ENCODE measurements at regions not wholly inside any gene's neighbourhood (a gene's known extent, or its start where the extent isn't known, plus 50 kb on each side); places are given as distances from the start of the nearest gene placed in this dataset.
A peak's percentile ranks its signal among the peaks of the same experiment; 100 is the strongest.

DNA sequence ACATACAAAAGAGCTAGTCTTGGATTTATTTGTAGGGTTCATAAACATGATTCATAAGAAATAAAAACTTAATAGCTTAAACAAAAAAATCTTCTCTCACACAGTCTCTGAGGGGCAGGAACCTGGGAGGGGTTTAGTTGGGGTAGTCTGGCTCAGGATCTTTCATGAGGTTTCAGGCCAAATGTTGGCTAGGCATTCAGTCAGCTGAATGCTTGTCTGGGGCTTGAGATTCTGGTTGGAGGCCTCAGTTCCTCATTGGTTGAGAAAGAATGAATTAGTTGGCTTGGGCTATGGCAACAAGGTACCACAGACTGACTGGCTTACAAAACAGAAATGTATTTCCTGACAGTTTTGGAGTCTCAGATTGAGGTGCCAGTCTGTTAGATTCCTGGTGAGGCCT, 74.3 kb downstream of the ANKRD7 start:
- DNase-seq (ENCODE audit: low read depth) = no peak

DNA sequence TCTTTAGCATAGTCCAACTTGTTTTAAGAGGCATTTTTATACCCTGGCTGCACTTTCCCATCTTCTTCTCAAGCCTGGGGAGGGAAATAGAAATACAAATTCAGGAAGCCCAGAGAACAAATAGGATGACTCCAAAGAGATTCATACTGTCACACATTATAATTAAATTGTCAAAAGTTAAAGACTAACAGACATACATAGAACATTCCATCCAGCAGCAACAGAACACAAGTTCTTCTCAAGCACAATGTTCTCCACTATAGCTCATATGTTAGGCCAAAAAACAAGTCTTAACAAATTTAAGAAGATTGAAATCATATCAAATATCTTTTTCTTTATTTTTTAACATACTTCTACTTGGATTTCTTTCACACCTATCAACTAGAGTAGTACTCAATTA, 75.7 kb downstream of the ANKRD7 start:
- DNase-seq (ENCODE audit: low read depth) = no peak
- TF ChIP-seq, protein P1, sequence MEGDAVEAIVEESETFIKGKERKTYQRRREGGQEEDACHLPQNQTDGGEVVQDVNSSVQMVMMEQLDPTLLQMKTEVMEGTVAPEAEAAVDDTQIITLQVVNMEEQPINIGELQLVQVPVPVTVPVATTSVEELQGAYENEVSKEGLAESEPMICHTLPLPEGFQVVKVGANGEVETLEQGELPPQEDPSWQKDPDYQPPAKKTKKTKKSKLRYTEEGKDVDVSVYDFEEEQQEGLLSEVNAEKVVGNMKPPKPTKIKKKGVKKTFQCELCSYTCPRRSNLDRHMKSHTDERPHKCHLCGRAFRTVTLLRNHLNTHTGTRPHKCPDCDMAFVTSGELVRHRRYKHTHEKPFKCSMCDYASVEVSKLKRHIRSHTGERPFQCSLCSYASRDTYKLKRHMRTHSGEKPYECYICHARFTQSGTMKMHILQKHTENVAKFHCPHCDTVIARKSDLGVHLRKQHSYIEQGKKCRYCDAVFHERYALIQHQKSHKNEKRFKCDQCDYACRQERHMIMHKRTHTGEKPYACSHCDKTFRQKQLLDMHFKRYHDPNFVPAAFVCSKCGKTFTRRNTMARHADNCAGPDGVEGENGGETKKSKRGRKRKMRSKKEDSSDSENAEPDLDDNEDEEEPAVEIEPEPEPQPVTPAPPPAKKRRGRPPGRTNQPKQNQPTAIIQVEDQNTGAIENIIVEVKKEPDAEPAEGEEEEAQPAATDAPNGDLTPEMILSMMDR (IDR thresholded peaks at IDR 0.05; ENCODE audit: low read length, missing control alignments) = no peak
- no peak overlapping the region for H3K4me3 ChIP-seq (replicated peaks; ENCODE audit: low read depth, low read length)

More for the DNA sequence above, 74.3 kb downstream of the ANKRD7 start:
- no peak overlapping the region for H3K4me3 ChIP-seq (replicated peaks; ENCODE audit: low read depth, low read length)
- TF ChIP-seq, protein P1 (IDR thresholded peaks at IDR 0.05; ENCODE audit: low read length, missing control alignments) = no peak

DNA sequence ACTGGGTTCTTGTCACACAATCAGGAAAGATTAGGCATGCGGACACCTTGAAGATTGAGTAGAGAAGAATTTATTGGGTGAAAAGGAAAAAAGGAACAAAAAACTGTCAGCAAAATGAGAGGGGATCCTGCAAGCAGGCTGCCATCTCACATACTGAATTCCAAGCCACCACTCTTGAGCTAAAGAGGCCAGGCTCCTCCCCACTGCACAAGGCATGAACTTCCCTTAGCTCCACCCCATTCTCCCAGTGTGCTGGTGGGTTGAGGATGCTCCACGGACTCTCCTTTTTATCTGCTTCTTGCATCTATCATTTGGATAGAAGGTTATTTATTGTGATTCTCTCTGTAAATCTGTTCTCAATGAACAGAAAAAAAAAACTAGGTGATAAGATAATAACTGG, 79.6 kb downstream of the ANKRD7 start:
- no peak overlapping the region for H3K4me3 ChIP-seq (replicated peaks; ENCODE audit: low read depth, low read length)
- TF ChIP-seq, protein P1 (IDR thresholded peaks at IDR 0.05; ENCODE audit: low read length, missing control alignments) = no peak
- no peak for DNase-seq (ENCODE audit: low read depth)

DNA sequence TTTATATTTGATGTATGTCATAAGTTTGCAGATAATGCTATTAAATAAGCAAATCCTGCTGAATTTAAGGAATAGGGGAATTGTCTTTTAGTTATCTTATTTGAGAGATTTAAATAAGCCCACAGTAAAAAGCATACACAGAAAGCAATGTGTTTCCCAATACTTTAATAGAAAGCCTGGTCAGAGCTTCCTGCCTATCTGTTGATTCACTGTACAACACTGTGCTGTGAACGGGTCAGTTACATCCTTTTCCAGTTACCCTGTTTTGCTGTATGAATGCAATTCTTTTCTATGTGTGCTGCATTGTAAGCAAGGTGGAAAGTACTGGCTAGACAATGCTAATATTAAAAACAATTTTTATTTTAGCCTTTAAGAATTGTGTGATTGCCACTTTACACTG, 81.2 kb downstream of the ANKRD7 start:
- TF ChIP-seq, protein P1 (IDR thresholded peaks at IDR 0.05; ENCODE audit: low read length, missing control alignments) = no peak
- peak; percentile 7 for DNase-seq (ENCODE audit: low read depth)
- no peak overlapping the region for H3K4me3 ChIP-seq (replicated peaks; ENCODE audit: low read depth, low read length)

DNA sequence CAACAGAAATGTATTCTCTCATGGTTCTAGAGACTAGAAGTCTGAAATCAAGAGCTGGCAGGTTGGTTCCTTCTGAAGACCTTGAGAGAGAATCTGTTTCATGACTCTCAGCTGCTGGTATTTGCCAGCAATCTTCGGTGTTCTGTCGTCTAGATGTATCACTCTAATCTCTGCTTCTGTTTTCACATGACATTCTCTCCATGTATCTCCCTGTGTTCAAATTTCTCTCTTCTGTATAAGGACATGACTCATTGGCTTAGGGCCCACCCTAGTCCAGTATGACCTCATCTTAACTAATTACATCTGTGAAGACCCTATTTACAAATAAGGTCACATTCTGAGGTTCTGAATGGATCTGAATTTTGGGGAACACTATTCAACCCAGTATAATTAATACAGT, 82.3 kb downstream of the ANKRD7 start:
- TF ChIP-seq, protein P1 (IDR thresholded peaks at IDR 0.05; ENCODE audit: low read length, missing control alignments) = no peak
- no peak overlapping the region for H3K4me3 ChIP-seq (replicated peaks; ENCODE audit: low read depth, low read length)
- no peak for DNase-seq (ENCODE audit: low read depth)

DNA sequence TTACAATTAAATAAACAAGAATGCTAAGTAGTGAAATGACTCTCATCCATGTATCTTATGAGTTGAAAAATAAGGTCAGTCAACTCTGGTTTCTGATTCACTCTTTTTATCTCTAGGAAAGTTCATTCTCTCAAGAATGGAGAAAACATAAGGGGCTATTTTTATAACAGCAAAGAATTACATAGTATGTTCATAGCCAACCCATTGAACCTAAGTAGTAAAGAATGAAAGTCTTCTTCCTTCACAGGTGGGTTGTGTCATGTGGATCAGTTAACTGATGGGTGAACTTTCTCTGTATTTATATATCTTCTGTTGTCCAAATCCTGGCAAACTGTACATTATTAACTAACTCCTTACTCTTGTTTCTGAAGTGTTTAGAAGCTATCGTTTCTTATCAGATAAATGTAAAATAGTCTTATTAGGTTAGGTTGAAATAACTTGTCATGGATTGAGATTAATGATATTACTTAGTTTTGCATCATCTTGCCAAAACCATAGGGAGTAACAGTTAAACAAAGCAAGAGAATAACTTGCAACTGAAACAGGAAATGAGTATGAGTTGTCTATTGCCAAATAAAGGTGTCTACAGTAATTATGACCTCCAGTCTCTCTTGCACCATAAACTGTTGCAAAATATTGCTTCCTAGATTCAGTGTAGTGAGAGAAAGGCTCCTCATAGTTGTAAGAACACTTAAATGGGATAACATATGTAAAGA, 86.8 kb downstream of the ANKRD7 start:
- TF ChIP-seq, protein P1 (IDR thresholded peaks at IDR 0.05; ENCODE audit: low read length, missing control alignments) = no peak
- peak; percentile 43 for DNase-seq (ENCODE audit: low read depth)
- H3K4me3 ChIP-seq (replicated peaks; ENCODE audit: low read depth, low read length) = no peak overlapping the region

DNA sequence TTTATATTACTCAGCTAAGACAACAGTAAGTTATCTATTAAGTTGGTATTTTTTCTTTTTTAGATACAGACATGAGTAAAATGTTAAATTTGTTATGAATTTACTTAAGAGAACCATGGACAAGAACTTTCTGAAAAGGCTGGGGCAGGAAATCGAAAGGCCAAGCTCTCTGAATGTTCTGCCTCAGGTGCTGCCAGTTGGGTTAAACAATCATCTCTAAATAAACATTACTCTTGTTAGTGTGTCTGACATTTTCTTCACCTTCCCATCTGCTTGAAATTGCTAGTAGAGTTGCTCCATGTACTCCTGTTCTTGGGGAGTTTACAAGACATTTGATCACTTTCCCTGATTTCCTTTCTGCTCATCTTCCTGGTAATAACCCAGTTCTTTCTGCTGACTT, 87.5 kb downstream of the ANKRD7 start:
- no peak overlapping the region for H3K4me3 ChIP-seq (replicated peaks; ENCODE audit: low read depth, low read length)
- TF ChIP-seq, protein P1 (IDR thresholded peaks at IDR 0.05; ENCODE audit: low read length, missing control alignments) = no peak
- no peak for DNase-seq (ENCODE audit: low read depth)
